Choroid plexus epithelial cell (primary cell): ENCODE measurements at regions not wholly inside any gene's neighbourhood (a gene's known extent, or its start where the extent isn't known, plus 50 kb on each side); places are given as distances from the start of the nearest gene placed in this dataset.

Experiments
- DNase-seq: peaks from one replicate; pipeline ENCODE4 v3.0.0-alpha.2; 2010; ENCODE audit warnings: low read depth
- H3K4me3 ChIP-seq: 2 replicates; pipeline ENCODE4 v1.5.1; 2011; ENCODE audit warnings: low read depth, mild to moderate bottlenecking, control low read depth, low read length, moderate library complexity
- TF ChIP-seq, protein P1 (sequence below): conservative IDR thresholded peaks from 2 replicates; pipeline ENCODE4 v1.5.1; 2011; ENCODE audit warnings: low read depth, mild to moderate bottlenecking, control low read depth, inconsistent platforms, low read length, moderate library complexity

DNA sequence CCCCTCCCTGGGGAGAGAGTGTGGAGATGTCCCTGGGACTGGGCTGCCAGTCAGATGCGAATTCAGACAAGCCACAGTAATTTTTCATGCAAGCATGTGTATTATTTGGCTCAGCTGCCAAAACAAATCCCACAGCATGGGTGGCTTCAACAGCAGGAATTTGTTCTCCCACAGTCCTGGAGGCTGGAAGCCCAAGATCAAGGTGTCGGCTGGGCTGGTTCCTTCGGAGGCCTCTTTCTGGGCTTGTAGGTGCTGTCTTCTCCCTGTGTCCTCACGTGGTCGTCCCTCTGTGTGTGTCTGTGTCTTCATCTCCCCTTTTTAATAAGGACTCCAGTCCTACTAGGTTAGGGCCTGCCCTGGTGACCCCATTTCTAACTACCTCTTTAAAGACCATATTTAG, 91.9 kb upstream of the ACTRT2 start:
- TF ChIP-seq, protein P1, sequence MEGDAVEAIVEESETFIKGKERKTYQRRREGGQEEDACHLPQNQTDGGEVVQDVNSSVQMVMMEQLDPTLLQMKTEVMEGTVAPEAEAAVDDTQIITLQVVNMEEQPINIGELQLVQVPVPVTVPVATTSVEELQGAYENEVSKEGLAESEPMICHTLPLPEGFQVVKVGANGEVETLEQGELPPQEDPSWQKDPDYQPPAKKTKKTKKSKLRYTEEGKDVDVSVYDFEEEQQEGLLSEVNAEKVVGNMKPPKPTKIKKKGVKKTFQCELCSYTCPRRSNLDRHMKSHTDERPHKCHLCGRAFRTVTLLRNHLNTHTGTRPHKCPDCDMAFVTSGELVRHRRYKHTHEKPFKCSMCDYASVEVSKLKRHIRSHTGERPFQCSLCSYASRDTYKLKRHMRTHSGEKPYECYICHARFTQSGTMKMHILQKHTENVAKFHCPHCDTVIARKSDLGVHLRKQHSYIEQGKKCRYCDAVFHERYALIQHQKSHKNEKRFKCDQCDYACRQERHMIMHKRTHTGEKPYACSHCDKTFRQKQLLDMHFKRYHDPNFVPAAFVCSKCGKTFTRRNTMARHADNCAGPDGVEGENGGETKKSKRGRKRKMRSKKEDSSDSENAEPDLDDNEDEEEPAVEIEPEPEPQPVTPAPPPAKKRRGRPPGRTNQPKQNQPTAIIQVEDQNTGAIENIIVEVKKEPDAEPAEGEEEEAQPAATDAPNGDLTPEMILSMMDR: no peak
- no peak overlapping the region for H3K4me3 ChIP-seq
- no peak for DNase-seq

DNA sequence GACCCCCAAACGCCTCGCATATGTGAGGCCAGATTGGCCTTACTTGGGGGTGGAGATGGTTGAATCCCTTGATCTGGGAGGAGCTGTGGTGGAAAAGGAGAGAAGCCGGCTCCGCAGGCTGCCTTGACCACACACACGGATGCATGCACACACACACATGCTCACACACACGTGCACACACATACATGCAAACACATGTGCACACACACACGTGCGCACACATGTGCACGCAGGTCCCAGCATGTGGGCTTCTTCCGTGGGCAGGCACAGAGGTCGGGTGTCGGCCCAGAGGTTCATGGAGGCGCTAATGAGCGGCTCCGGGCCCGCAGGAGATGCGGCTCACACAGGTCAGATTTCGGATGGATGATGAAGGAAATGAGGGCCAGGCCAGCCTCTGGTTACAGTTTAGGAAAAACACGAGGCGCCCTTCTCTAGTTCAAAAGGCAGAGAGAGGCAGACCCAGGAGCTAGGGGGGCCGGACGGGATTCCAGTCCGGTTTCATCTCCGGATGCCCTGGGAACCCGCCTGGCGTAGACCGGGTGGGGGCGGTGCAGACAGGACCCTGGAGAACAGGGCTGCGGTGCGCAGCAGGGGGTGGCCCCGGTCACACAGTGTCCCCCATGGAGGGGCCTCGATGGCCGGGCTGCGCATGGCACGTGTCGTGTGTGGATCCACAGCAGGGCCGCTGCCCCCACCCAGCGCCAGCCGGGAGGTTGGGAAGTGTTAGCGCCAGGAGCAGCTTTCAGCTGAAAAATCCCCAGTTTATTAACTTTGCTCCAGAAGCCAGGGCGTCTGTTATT, 91.1 kb upstream of the ACTRT2 start:
- no peak overlapping the region for H3K4me3 ChIP-seq
- no peak for DNase-seq
- TF ChIP-seq, protein P1: no peak

DNA sequence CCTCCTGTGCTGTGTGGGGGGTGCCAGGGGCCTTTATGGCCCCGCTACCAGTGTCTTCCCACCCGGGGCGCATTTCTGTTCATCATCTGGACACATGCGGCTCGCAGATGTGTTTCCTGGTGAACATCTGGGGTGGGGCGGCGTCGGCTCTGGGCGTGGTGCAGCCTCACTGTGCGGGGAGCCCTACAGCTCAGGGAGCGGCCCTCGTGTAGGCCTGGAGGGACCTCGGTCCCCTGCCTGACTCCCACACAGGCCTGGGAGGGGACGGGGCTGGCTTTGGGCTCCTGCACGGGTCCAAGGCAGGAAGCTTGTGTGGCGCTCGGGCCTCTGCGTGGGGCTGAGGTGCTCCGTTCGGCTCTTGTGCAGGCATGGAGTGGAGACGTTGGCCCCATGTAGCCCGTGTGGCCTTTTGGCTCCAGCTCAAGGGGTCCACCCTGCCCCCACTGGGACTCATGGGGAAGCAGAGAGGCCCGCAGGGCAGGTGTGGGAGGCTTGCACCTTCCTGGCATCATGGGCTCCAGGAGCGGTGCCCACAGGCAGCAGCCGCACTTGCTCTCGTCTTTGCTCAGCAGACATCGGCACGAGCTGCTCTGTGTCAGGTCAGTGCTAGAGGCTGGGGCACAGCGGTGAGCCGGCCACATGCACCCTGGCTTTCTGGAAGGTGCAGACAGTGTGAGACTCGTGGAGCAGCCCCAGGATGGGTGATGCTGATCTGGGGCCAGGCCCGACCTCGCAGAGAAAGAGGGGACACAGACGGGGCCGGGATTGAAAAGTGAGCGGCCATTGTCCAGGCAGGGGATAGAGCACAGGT, 90.1 kb upstream of the ACTRT2 start:
- H3K4me3 ChIP-seq: no peak overlapping the region
- TF ChIP-seq, protein P1: no peak
- DNase-seq: no peak

DNA sequence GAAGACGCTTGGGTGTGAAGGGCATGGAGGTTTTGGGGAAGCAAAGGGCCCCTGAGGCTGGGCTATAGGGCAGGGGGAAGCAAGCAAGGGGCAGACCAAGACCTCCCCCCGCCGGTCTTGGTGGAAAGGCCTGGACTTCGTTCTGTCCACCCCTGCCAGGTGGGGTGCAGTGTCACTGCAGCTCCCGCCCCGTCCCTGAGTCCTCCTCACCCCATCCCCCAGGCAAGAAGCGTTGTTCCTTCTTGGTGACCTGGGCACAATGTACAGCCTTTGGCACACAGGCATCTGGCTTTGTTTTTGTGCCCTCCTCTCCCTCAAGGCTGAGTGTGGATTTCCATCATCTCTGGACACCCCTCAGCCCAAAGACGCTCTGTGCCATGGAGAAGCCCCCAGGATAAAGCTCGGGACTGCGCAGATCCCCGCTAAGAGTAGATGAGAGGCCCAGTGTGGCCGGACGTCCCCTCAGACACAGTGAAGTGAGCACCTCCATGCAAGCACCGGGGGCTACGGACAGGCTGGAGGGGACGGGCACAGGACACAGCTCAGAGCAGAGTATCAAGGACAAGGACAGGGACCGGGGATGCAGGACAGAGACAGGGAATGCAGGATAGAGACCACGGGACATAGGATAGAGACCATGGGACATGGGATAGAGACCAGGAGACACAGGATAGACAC, 89.4 kb upstream of the ACTRT2 start:
- DNase-seq: no peak
- H3K4me3 ChIP-seq: no peak overlapping the region
- TF ChIP-seq, protein P1: no peak

GRCh38 chr1:2932671-2933350, 88.5 kb upstream of the ACTRT2 start:
- TF ChIP-seq, protein P1: no peak
- no peak overlapping the region for H3K4me3 ChIP-seq
- no peak for DNase-seq

DNA sequence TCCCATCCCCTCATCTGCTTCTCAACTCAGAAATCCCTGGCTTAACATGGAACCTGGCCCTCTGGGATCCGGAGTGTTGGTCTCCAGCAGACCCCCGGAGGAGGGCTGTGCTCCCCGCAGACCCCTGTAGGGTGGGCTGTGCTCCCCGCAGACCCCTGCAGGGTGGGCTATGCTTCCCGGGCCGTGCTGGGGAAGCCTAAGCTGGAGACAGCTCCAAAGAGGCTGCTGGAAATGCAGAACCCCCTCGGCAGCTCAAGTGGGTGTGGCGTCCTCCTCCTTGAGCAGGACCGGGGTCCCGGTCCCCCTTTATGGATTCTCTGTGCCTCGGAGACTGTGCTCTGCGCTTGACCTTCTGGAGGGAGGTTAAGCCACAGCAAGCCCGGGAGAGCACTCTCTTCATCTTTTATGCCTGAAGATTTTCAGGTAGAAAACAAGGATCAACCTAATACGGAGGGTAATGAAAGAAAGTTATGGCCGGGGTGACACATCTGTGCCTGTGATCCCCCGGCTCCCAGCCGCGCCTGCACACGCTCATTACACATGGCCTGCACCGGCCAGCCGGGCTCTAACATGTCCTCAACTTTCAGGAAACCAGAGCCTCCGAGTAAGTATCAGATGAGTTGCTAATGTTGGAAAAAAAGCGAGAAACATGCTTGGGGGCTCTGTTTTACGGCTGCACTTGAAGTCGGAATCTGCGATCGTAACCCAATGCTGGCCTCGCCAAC, 87.7 kb upstream of the ACTRT2 start:
- H3K4me3 ChIP-seq: no peak overlapping the region
- TF ChIP-seq, protein P1: no peak
- DNase-seq: no peak
